ENCODE measurements at regions not wholly inside any gene's neighbourhood (a gene's known extent, or its start where the extent isn't known, plus 50 kb on each side); places are given as distances from the start of the nearest gene placed in this dataset.

GRCh38 chr3:3745693-3746092 lies 53.5 kb upstream of the LRRN1 start:
- DNase-seq (ENCODE audit: low spot score): no peak

GRCh38 chr3:3744826-3745225 lies 54.4 kb upstream of the LRRN1 start:
- DNase-seq (ENCODE audit: low spot score): no peak

GRCh38 chr3:3743754-3744153 lies 55.5 kb upstream of the LRRN1 start:
- DNase-seq (ENCODE audit: low spot score): no peak

GRCh38 chr3:3740061-3740460 lies 59.2 kb upstream of the LRRN1 start:
- DNase-seq (ENCODE audit: low spot score): no peak

GRCh38 chr3:3739330-3740060 lies 59.7 kb upstream of the LRRN1 start:
- DNase-seq (ENCODE audit: low spot score): no peak

- DNase-seq (ENCODE audit: low spot score): no peak
Observed at GRCh38 chr3:3737531-3737930, 61.7 kb upstream of the LRRN1 start.

GRCh38 chr3:3735919-3736318 lies 63.3 kb upstream of the LRRN1 start:
- DNase-seq (ENCODE audit: low spot score): no peak

GRCh38 chr3:3734881-3735280 lies 64.3 kb upstream of the LRRN1 start:
- no peak for DNase-seq (ENCODE audit: low spot score)

GRCh38 chr3:3729261-3729660 lies 70.0 kb upstream of the LRRN1 start:
- no peak for DNase-seq (ENCODE audit: low spot score)

GRCh38 chr3:3726549-3726948 lies 72.7 kb upstream of the LRRN1 start:
- no peak for DNase-seq (ENCODE audit: low spot score)

- DNase-seq (ENCODE audit: low spot score): no peak
Observed at GRCh38 chr3:3714572-3714971, 84.7 kb upstream of the LRRN1 start.

GRCh38 chr3:3712971-3713370 lies 86.3 kb upstream of the LRRN1 start:
- DNase-seq (ENCODE audit: low spot score): no peak

GRCh38 chr3:3708769-3709115 lies 90.5 kb upstream of the LRRN1 start:
- DNase-seq (ENCODE audit: low spot score): no peak

GRCh38 chr3:3707858-3708768 lies 91.1 kb upstream of the LRRN1 start:
- DNase-seq (ENCODE audit: low spot score): no peak

GRCh38 chr3:3705090-3705775 lies 94.0 kb upstream of the LRRN1 start:
- DNase-seq (ENCODE audit: low spot score): no peak

GRCh38 chr3:3701949-3702348 lies 97.3 kb upstream of the LRRN1 start:
- DNase-seq (ENCODE audit: low spot score): no peak

GRCh38 chr3:3699816-3700633 lies 99.2 kb upstream of the LRRN1 start:
- DNase-seq (ENCODE audit: low spot score): no peak

GRCh38 chr3:3699407-3699806 lies 99.8 kb upstream of the LRRN1 start:
- DNase-seq (ENCODE audit: low spot score): no peak

- no peak for DNase-seq (ENCODE audit: low spot score)
Observed at GRCh38 chr3:3696345-3696744, 102.9 kb upstream of the LRRN1 start.

GRCh38 chr3:3693593-3693992 lies 105.6 kb upstream of the LRRN1 start:
- DNase-seq (ENCODE audit: low spot score): no peak

- no peak for DNase-seq (ENCODE audit: low spot score)
Observed at GRCh38 chr3:3689601-3690375, 109.4 kb upstream of the LRRN1 start.
